RWPE2 (cell line): ENCODE measurements at regions not wholly inside any gene's neighbourhood (a gene's known extent, or its start where the extent isn't known, plus 50 kb on each side); places are given as distances from the start of the nearest gene placed in this dataset.

Experiments used
- ATAC-seq: fragments of 200-7000 bp; cut with Tn5 transposase; 3 replicates; pipeline ENCODE4 v1.9.1; 2021; ENCODE audit warnings: low read depth
- DNase-seq: peaks from one replicate; pipeline ENCODE4 v3.0.0-alpha.2; 2020; ENCODE audit warnings: low spot score
- H3K27ac ChIP-seq: fragments of 450-650 bp; 2 replicates; pipeline ENCODE4 v1.5.1; 2017; ENCODE audit warnings: mild to moderate bottlenecking; ENCODE audit not compliant: poor library complexity, severe bottlenecking
- H3K27me3 ChIP-seq: fragments of 250-450 bp; sonication (Bioruptor Pico); 2 replicates; pipeline ENCODE4 v1.5.1; 2021; ENCODE audit warnings: mild to moderate bottlenecking, moderate library complexity; ENCODE audit not compliant: insufficient read depth, poor library complexity, severe bottlenecking
- H3K36me3 ChIP-seq: fragments of 250-450 bp; sonication (Bioruptor Pico); 2 replicates; pipeline ENCODE4 v1.5.1; 2020; ENCODE audit warnings: low read depth, mild to moderate bottlenecking, moderate library complexity
- H3K4me1 ChIP-seq: fragments of 250-450 bp; sonication (Bioruptor Pico); 2 replicates; pipeline ENCODE4 v1.5.1; 2021; ENCODE audit warnings: mild to moderate bottlenecking, moderate library complexity; ENCODE audit not compliant: insufficient read depth, poor library complexity, severe bottlenecking
- H3K4me3 ChIP-seq: fragments of 250-450 bp; sonication (Bioruptor Pico); 2 replicates; pipeline ENCODE4 v1.5.1; 2021; ENCODE audit warnings: mild to moderate bottlenecking, moderate library complexity; ENCODE audit not compliant: severe bottlenecking
- H3K9me3 ChIP-seq: fragments of 250-450 bp; sonication (Bioruptor Pico); 2 replicates; pipeline ENCODE4 v1.5.1; 2021; ENCODE audit warnings: mild to moderate bottlenecking, moderate library complexity; ENCODE audit not compliant: severe bottlenecking
- TF ChIP-seq, protein P1 (sequence below): fragments of 450-650 bp; IDR thresholded peaks from one replicate; pipeline ENCODE4 v1.5.1; 2017; ENCODE audit warnings: mild to moderate bottlenecking, moderate library complexity; ENCODE audit not compliant: poor library complexity, severe bottlenecking

DNA sequence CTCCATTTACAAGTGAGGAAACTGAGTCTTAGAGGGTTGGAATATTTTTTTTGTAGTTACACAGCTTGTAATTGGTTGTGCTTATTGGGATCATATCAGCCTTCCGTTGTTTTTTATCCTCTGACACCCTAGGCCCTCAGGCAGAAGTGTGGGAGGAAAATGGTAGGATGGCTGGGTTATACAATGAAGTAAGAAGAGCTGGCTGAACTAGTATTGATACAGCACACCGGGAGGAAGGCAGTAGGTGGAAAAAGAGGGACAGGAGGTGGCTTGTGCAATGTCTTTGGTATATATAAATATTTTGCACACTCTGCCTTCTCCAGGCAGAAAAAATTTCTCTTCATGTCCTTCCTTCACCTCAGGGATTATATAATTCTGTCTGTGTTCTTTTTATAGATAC lies 214.3 kb upstream of the SGO1 start:
- H3K4me3 ChIP-seq: no peak overlapping the region
- DNase-seq: no peak
- H3K27me3 ChIP-seq: no peaks in the 10 kb centered on the region
- no peak for ATAC-seq
- H3K9me3 ChIP-seq: peaks cover 3% of the 10 kb centered on the region
- H3K27ac ChIP-seq: no peak overlapping the region
- no peaks in the 10 kb centered on the region for H3K36me3 ChIP-seq
- TF ChIP-seq, protein P1, sequence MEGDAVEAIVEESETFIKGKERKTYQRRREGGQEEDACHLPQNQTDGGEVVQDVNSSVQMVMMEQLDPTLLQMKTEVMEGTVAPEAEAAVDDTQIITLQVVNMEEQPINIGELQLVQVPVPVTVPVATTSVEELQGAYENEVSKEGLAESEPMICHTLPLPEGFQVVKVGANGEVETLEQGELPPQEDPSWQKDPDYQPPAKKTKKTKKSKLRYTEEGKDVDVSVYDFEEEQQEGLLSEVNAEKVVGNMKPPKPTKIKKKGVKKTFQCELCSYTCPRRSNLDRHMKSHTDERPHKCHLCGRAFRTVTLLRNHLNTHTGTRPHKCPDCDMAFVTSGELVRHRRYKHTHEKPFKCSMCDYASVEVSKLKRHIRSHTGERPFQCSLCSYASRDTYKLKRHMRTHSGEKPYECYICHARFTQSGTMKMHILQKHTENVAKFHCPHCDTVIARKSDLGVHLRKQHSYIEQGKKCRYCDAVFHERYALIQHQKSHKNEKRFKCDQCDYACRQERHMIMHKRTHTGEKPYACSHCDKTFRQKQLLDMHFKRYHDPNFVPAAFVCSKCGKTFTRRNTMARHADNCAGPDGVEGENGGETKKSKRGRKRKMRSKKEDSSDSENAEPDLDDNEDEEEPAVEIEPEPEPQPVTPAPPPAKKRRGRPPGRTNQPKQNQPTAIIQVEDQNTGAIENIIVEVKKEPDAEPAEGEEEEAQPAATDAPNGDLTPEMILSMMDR: no peak
- H3K4me1 ChIP-seq: no peaks in the 10 kb centered on the region

DNA sequence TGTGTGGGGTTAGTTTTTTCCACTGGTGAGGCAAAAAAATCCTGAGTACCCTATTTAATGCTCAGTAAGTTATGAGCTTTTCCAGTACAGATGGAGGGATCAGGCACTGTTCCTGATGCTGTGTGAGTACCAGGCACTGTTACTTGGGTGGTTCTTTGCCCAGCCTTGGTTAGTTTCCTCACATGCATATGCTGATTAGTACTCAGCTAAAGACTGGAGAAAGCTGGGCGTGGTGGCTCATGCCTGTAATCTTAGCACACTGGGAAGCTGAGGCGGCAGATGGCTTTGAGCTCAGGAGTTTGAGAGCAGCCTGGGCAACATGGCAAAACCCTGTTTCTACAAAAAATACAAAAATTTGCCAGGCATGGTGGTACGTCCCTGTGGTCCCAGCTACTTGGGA lies 210.3 kb upstream of the SGO1 start:
- no peaks in the 10 kb centered on the region for H3K27me3 ChIP-seq
- H3K27ac ChIP-seq: no peak overlapping the region
- TF ChIP-seq, protein P1: no peak
- ATAC-seq: no peak
- H3K4me1 ChIP-seq: no peaks in the 10 kb centered on the region
- no peak for DNase-seq
- peaks cover 3% of the 10 kb centered on the region for H3K9me3 ChIP-seq
- no peak overlapping the region for H3K4me3 ChIP-seq
- no peaks in the 10 kb centered on the region for H3K36me3 ChIP-seq

DNA sequence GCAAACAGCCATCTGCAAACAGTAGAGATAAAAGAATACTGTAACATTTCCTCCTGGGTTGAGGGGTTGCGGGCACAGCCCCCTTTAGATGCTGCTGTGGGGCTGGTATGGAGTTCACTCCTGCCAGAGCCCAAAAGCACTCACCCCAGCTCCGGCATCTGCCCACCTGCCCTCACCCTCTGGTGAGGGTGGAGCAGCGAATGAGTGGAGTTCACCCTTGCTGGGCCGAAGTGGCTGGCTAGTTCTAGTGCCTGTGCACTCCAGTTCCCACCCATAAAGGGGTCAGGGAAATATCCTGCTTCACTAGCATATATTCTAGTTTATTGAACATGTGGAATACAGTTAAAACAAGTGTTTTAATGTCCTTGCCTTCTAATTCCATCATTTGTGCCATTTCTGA lies 209.7 kb upstream of the SGO1 start:
- Histone ChIP-seq H3K36me3 (no peaks in the 10 kb centered on the region), H3K4me1 (no peaks in the 10 kb centered on the region), H3K27me3 (no peaks in the 10 kb centered on the region), H3K4me3 (no peak overlapping the region), H3K9me3 (peaks cover 3% of the 10 kb centered on the region), H3K27ac (no peak overlapping the region)
- ATAC-seq: no peak
- TF ChIP-seq, protein P1: no peak
- DNase-seq: no peak

DNA sequence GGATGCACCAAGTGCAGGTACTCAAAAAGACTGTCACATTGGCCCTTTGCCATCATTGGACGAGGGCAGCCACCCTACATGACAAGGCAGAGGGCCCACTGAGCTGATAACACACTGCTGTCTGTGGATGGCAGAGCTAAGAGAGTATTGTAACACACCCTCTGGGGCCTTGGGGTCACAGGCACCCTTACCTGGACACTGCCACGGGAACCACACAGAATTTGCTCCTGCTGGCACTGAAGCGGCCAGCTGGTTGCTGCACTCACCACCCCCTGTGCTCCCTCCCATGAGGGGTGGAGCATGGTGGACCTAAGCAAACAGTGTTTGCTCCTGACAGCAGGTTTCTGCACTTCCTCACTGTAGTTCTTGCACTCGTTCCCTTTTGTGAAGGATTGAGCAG lies 208.2 kb upstream of the SGO1 start:
- H3K4me1 ChIP-seq: no peaks in the 10 kb centered on the region
- no peaks in the 10 kb centered on the region for H3K27me3 ChIP-seq
- H3K9me3 ChIP-seq: no peaks in the 10 kb centered on the region
- ATAC-seq: no peak
- TF ChIP-seq, protein P1: no peak
- no peak for DNase-seq
- no peak overlapping the region for H3K4me3 ChIP-seq
- H3K27ac ChIP-seq: no peak overlapping the region
- no peaks in the 10 kb centered on the region for H3K36me3 ChIP-seq

DNA sequence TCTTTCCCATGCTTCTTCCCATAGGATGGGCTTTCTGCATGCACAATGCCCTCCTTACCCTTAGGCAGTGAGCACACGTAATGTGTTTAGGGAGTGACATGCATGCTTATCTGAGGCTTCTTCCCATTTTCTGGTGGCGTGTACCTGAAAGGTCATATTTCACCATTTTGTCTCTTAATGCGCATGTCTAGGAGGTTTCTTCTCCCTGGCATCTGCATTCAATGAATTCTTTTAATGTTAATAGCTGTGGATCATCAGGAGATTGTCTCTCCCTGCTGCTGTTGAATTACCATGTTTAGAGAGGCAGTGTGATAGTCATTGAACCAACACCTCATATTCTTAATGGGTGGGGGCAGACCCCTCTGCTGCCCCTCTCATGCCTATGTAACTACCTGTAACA lies 205.6 kb upstream of the SGO1 start:
- H3K9me3 ChIP-seq: no peaks in the 10 kb centered on the region
- no peaks in the 10 kb centered on the region for H3K27me3 ChIP-seq
- ATAC-seq (no peak), DNase-seq (no peak)
- TF ChIP-seq, protein P1: no peak
- no peaks in the 10 kb centered on the region for H3K4me1 ChIP-seq
- H3K27ac ChIP-seq: no peak overlapping the region
- no peak overlapping the region for H3K4me3 ChIP-seq
- H3K36me3 ChIP-seq: no peaks in the 10 kb centered on the region
